ENCODE measurements at regions not wholly inside any gene's neighbourhood (a gene's known extent, or its start where the extent isn't known, plus 50 kb on each side); places are given as distances from the start of the nearest gene placed in this dataset.

GRCh38 chr18:25678221-25678620 is 326.3 kb upstream of the ZNF521 start:
- TF ChIP-seq CTCF (IDR thresholded peaks at IDR 0.05) (no peak), POLR2A (IDR thresholded peaks at IDR 0.05) (no peak)
